GM12892 (cell line): ENCODE measurements at regions not wholly inside any gene's neighbourhood (a gene's known extent, or its start where the extent isn't known, plus 50 kb on each side); places are given as distances from the start of the nearest gene placed in this dataset.
"Not testable (repeated sequence)": the region's sequence is repeated elsewhere in the genome, so short reads cannot be mapped to it uniquely, and the experiment has no call there.

Experiments
- DNase-seq: peaks from one replicate; pipeline ENCODE4 v3.0.0; 2011; ENCODE audit not compliant: insufficient read length
- FAIRE-seq: peaks from 2 replicates; lab custom pipeline; 2011; peaks lifted over from hg19 to GRCh38; lab: Jason Lieb, UNC
- POLR2A ChIP-seq: IDR thresholded peaks from 2 replicates; pipeline ENCODE4 v1.6.1; 2011; ENCODE audit warnings: low read depth, low read length, control low read depth
- POLR2AphosphoS5 ChIP-seq: IDR thresholded peaks from 2 replicates; pipeline ENCODE4 v1.6.1; 2011; ENCODE audit warnings: low read depth, low read length, control low read depth
- TAF1 ChIP-seq: IDR thresholded peaks from 2 replicates; pipeline ENCODE4 v1.6.1; 2011; ENCODE audit warnings: low read depth, mild to moderate bottlenecking, control low read depth, low read length, borderline replicate concordance

- DNase-seq (no peak), FAIRE-seq (no peak)
- TF ChIP-seq POLR2AphosphoS5 (no peak), TAF1 (no peak), POLR2A (no peak)
Measured at GRCh38 chr10:45243261-45243660, 72.1 kb downstream of the OR13A1 start.

- no peak for TF ChIP-seq TAF1
- no peak for TF ChIP-seq POLR2A
- no peak for TF ChIP-seq POLR2AphosphoS5
- FAIRE-seq (no peak), DNase-seq (no peak)
Measured at GRCh38 chr10:45246522-45246921, 68.9 kb downstream of the OR13A1 start.

- DNase-seq, result no peak
- FAIRE-seq, result peak; percentile 97
Measured at GRCh38 chr10:45249978-45250693, 65.3 kb downstream of the OR13A1 start.

GRCh38 chr10:45250694-45251075 is 64.7 kb downstream of the OR13A1 start:
- not testable (repeated sequence) for FAIRE-seq, DNase-seq

More at GRCh38 chr10:45249978-45250693, 65.3 kb downstream of the OR13A1 start:
- TF ChIP-seq POLR2AphosphoS5, result no peak
